Myocyte (in vitro differentiated cells): ENCODE measurements at regions not wholly inside any gene's neighbourhood (a gene's known extent, or its start where the extent isn't known, plus 50 kb on each side); places are given as distances from the start of the nearest gene placed in this dataset.

Experiments
- DNase-seq: peaks from one replicate; pipeline ENCODE4 v3.0.0-alpha.2; 2012; ENCODE audit warnings: low read depth

- DNase-seq, result no peak
These were observed 120.1 kb upstream of the CDH4 start for GRCh38 chr20:61131944-61132343.

- DNase-seq, result no peak
These were observed 118.5 kb upstream of the CDH4 start for GRCh38 chr20:61133611-61134010.

- peak; percentile 74 for DNase-seq
These were observed 117.6 kb upstream of the CDH4 start for GRCh38 chr20:61134296-61135030.

GRCh38 chr20:61135266-61135665 is 116.8 kb upstream of the CDH4 start:
- DNase-seq, result peak; percentile 32

- no peak for DNase-seq
These were observed 116.1 kb upstream of the CDH4 start for GRCh38 chr20:61135968-61136367.

GRCh38 chr20:61138566-61138965 is 113.5 kb upstream of the CDH4 start:
- no peak for DNase-seq

- DNase-seq, result no peak
These were observed 113.0 kb upstream of the CDH4 start for GRCh38 chr20:61139031-61139430.

- DNase-seq, result no peak
These were observed 111.5 kb upstream of the CDH4 start for GRCh38 chr20:61140576-61140975.

GRCh38 chr20:61146023-61146422 is 106.0 kb upstream of the CDH4 start:
- peak; percentile 56 for DNase-seq

- DNase-seq, result no peak
These were observed 102.4 kb upstream of the CDH4 start for GRCh38 chr20:61149636-61150035.

GRCh38 chr20:61157301-61157700 is 94.8 kb upstream of the CDH4 start:
- no peak for DNase-seq

GRCh38 chr20:61159957-61160686 is 91.9 kb upstream of the CDH4 start:
- DNase-seq, result no peak

- DNase-seq, result peak; percentile 19
These were observed 90.2 kb upstream of the CDH4 start for GRCh38 chr20:61161726-61162390.

GRCh38 chr20:61162451-61162850 is 89.6 kb upstream of the CDH4 start:
- no peak for DNase-seq

GRCh38 chr20:61163031-61163430 is 89.0 kb upstream of the CDH4 start:
- no peak for DNase-seq

GRCh38 chr20:61166324-61166723 is 85.7 kb upstream of the CDH4 start:
- peak; percentile 25 for DNase-seq

- DNase-seq, result no peak
These were observed 83.5 kb upstream of the CDH4 start for GRCh38 chr20:61168605-61169004.

- DNase-seq, result no peak
These were observed 82.2 kb upstream of the CDH4 start for GRCh38 chr20:61169874-61170273.

- DNase-seq, result no peak
These were observed 81.4 kb upstream of the CDH4 start for GRCh38 chr20:61170496-61171320.

- DNase-seq, result no peak
These were observed 78.8 kb upstream of the CDH4 start for GRCh38 chr20:61173267-61173666.

GRCh38 chr20:61173961-61174725 is 77.9 kb upstream of the CDH4 start:
- DNase-seq, result no peak
